ENCODE measurements at regions not wholly inside any gene's neighbourhood (a gene's known extent, or its start where the extent isn't known, plus 50 kb on each side); places are given as distances from the start of the nearest gene placed in this dataset.

- H3K27ac ChIP-seq (replicated peaks), result no peak overlapping the region
- no peaks in the 10 kb centered on the region for H3K27me3 ChIP-seq (ENCODE audit: insufficient read depth, poor library complexity, severe bottlenecking)
- DNase-seq (ENCODE audit: low read depth in 1 of 2, low spot score in 1 of 2), result no peak
- no peak overlapping the region for H3K4me3 ChIP-seq (replicated peaks; ENCODE audit: insufficient read depth, low read length)
- TF ChIP-seq, protein P1, sequence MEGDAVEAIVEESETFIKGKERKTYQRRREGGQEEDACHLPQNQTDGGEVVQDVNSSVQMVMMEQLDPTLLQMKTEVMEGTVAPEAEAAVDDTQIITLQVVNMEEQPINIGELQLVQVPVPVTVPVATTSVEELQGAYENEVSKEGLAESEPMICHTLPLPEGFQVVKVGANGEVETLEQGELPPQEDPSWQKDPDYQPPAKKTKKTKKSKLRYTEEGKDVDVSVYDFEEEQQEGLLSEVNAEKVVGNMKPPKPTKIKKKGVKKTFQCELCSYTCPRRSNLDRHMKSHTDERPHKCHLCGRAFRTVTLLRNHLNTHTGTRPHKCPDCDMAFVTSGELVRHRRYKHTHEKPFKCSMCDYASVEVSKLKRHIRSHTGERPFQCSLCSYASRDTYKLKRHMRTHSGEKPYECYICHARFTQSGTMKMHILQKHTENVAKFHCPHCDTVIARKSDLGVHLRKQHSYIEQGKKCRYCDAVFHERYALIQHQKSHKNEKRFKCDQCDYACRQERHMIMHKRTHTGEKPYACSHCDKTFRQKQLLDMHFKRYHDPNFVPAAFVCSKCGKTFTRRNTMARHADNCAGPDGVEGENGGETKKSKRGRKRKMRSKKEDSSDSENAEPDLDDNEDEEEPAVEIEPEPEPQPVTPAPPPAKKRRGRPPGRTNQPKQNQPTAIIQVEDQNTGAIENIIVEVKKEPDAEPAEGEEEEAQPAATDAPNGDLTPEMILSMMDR (IDR thresholded peaks at IDR 0.05; ENCODE audit: insufficient read depth, low read length), result no peak
- TF ChIP-seq POLR2AphosphoS5 (IDR thresholded peaks at IDR 0.05; ENCODE audit: low read depth), result no peak
- no peak for TF ChIP-seq GABPA (IDR thresholded peaks at IDR 0.05; ENCODE audit: low read depth)
- TF ChIP-seq REST (IDR thresholded peaks at IDR 0.05; ENCODE audit: insufficient replicate concordance, low read depth), result no peak
- TF ChIP-seq SPI1 (IDR thresholded peaks at IDR 0.05; ENCODE audit: borderline replicate concordance, low read depth), result no peak
Observed at GRCh38 chr10:8731121-8732095, 676.9 kb downstream of the GATA3 start.

GRCh38 chr10:8738987-8739386 lies 684.5 kb downstream of the GATA3 start:
- no peak for DNase-seq (ENCODE audit: low read depth in 1 of 2, low spot score in 1 of 2)
- H3K4me3 ChIP-seq (replicated peaks; ENCODE audit: insufficient read depth, low read length), result no peak overlapping the region
- H3K27me3 ChIP-seq (ENCODE audit: insufficient read depth, poor library complexity, severe bottlenecking), result no peaks in the 10 kb centered on the region
- no peak overlapping the region for H3K27ac ChIP-seq (replicated peaks)
- no peak for TF ChIP-seq GABPA (IDR thresholded peaks at IDR 0.05; ENCODE audit: low read depth)
- no peak for TF ChIP-seq SPI1 (IDR thresholded peaks at IDR 0.05; ENCODE audit: borderline replicate concordance, low read depth)
- TF ChIP-seq, protein P1 (IDR thresholded peaks at IDR 0.05; ENCODE audit: insufficient read depth, low read length), result no peak
- no peak for TF ChIP-seq POLR2AphosphoS5 (IDR thresholded peaks at IDR 0.05; ENCODE audit: low read depth)
- TF ChIP-seq REST (IDR thresholded peaks at IDR 0.05; ENCODE audit: insufficient replicate concordance, low read depth), result no peak

DNA sequence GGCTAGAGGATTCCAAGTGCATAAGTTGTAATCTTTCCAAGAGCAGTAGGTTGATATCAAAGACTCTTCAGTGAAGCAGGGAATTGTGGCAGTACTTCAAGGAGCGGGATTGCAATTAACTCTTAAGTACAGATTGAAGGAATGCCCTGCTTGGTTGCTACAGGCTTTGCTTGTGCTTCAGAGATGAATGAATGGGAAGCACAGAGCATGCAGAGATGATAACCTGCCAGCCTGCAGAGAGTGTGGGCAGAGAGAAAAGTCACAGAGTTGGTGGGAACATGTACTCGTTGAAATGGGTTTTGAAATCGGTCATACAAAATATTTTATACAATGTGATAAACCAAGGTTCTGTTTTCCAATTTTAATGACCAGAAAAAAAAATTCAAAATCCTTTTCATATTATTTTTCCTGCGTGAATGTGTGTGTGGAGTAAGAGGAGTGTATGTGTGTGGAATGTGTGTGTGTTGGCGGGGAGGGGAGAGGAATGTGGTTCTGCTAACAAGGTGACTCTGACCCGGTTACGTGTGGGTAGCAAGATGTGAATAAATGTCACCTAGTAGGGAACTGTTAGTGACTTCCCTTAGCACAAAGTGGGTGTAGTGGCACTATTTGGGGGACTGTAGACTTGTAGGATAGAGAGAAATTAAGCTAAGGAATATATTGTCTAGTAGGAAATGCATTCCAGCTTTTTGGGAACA lies 697.8 kb downstream of the GATA3 start:
- DNase-seq (ENCODE audit: low read depth in 1 of 2, low spot score in 1 of 2), result no peak
- H3K27ac ChIP-seq (replicated peaks), result no peak overlapping the region
- TF ChIP-seq POLR2AphosphoS5 (IDR thresholded peaks at IDR 0.05; ENCODE audit: low read depth) (no peak), GABPA (IDR thresholded peaks at IDR 0.05; ENCODE audit: low read depth) (no peak), REST (IDR thresholded peaks at IDR 0.05; ENCODE audit: insufficient replicate concordance, low read depth) (no peak), SPI1 (IDR thresholded peaks at IDR 0.05; ENCODE audit: borderline replicate concordance, low read depth) (no peak)
- TF ChIP-seq, protein P1 (IDR thresholded peaks at IDR 0.05; ENCODE audit: insufficient read depth, low read length), result no peak
- no peaks in the 10 kb centered on the region for H3K27me3 ChIP-seq (ENCODE audit: insufficient read depth, poor library complexity, severe bottlenecking)
- no peak overlapping the region for H3K4me3 ChIP-seq (replicated peaks; ENCODE audit: insufficient read depth, low read length)

Measured in HL-60 (cell line).